ENCODE measurements at regions not wholly inside any gene's neighbourhood (a gene's known extent, or its start where the extent isn't known, plus 50 kb on each side); places are given as distances from the start of the nearest gene placed in this dataset.

- TF ChIP-seq CTCF (IDR thresholded peaks at IDR 0.05) (no peak), POLR2A (IDR thresholded peaks at IDR 0.05) (no peak), POLR2AphosphoS5 (IDR thresholded peaks at IDR 0.05) (no peak)
These were observed 186.1 kb downstream of the ARL4A start for GRCh38 chr7:12873571-12873970.
